Activated naive CD4-positive, alpha-beta T cell treated with anti-CD3 and anti-CD28 coated beads, Interleukin-2, amount 50 U/mL, for 24 hours (primary cell): ENCODE measurements at regions not wholly inside any gene's neighbourhood (a gene's known extent, or its start where the extent isn't known, plus 50 kb on each side); places are given as distances from the start of the nearest gene placed in this dataset.

ENCODE experiments used
- H3K27ac Mint-ChIP-seq: one replicate; pipeline ENCODE4 v1.8.0; 2021; ENCODE audit warnings: mild to moderate bottlenecking, mixed read lengths
- H3K27me3 Mint-ChIP-seq: one replicate; pipeline ENCODE4 v1.8.0; 2021; ENCODE audit warnings: mixed read lengths
- H3K36me3 Mint-ChIP-seq: one replicate; pipeline ENCODE4 v1.8.0; 2021; ENCODE audit warnings: mixed read lengths
- H3K4me1 Mint-ChIP-seq: one replicate; pipeline ENCODE4 v1.8.0; 2021; ENCODE audit warnings: mixed read lengths
- H3K4me3 Mint-ChIP-seq: one replicate; pipeline ENCODE4 v1.8.0; 2021; ENCODE audit warnings: mild to moderate bottlenecking, mixed read lengths
- H3K9me3 Mint-ChIP-seq: one replicate; pipeline ENCODE4 v1.8.0; 2021; ENCODE audit warnings: mixed read lengths

DNA sequence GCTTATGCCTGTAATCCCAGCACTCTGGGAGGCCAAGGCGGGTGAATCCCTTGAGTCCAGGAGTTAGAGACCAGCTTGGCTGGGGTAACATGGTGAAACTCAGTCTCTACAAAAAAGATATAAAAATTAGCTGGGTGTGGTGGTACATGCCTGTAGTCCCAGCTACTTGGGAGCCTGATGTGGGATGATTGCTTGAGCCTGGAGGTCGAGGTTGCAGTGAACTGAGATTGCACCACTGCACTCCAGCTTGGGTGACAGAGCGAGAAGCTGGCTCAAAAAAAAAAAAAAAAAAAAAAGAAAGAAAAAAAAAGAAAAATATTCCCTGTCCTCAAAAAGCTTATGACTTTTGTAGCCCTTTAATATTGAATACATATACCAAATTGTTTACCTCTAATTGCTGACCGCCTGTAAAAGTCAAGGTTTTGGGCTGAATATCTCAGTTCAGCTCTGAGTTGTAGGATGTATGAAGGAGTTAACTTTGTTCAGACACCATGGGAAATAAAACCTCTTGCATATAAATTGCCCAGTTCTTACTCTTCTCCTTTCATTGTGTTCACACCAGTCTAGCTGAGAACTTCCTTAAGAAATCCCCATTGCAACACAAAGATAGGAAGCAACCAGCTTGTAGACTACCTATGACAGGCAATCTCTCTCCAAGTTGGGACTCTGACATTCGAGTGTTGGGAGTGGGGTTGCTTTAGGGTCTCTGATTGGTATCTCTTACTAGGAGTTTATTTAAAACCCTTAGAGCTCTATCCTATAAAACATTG, 97.6 kb upstream of the RASGRP1 start:
- peaks cover 6% of the 10 kb centered on the region for H3K9me3 Mint-ChIP-seq
- peak overlapping the region; percentile 59 for H3K27ac Mint-ChIP-seq
- H3K27me3 Mint-ChIP-seq: no peaks in the 10 kb centered on the region
- peaks cover 3% of the 10 kb centered on the region for H3K36me3 Mint-ChIP-seq
- H3K4me1 Mint-ChIP-seq: peaks cover 87% of the 10 kb centered on the region
- no peak overlapping the region for H3K4me3 Mint-ChIP-seq

DNA sequence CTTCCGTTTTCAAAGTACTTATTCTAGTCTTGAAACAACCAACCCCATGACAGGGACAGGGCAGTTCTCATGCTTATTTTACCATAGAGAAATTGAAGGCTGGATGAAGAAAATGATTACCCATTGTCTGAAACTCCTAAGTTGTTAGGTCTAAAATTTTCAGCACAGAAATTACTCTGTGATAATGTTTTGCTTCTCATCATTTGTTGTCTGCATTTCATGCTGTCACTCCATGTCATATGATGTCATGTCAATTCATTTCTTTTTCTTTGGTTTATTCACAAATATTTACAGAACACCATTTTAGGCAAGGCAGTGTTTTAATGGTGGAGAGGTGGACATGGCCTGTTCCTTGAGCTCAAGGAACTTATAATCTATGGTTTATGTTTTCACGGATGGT, 98.2 kb upstream of the RASGRP1 start:
- no peak overlapping the region for H3K27ac Mint-ChIP-seq
- H3K27me3 Mint-ChIP-seq: no peaks in the 10 kb centered on the region
- H3K36me3 Mint-ChIP-seq: peaks cover 3% of the 10 kb centered on the region
- H3K4me3 Mint-ChIP-seq: no peak overlapping the region
- peaks cover 6% of the 10 kb centered on the region for H3K9me3 Mint-ChIP-seq
- H3K4me1 Mint-ChIP-seq: peaks cover 88% of the 10 kb centered on the region

DNA sequence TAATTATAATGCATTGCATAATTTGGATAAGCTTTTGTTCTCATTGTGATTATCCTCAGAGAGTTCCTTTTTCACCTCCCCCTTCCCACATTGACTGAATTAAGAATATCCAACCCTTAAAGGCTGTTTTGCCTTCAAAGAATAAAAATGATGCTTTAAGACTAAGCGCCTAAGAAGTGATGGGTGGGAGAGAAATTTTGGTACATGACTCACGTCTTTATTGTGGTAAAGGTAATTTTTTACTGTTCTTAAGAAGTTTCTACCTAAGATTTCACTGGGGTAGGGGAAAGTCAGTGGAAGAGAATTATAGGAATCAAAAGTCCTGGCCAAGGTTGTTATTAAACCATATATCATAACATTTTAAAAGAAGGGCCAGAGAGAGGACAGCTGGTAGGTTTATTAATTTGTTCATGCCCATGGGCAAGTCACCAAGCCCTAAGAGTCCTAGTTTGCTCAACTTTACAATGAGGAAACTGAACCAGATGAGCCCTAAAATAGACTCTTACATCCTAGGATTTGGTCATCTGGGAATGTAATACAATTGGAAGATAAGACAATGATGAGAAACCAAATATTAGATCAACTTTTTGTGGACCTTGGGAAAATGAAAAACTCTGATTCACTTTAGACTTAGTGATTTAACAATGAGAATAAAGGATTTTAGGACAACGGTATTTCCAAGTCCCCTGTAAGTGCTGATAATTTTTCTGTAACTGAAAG, 101.1 kb upstream of the RASGRP1 start:
- H3K4me3 Mint-ChIP-seq: peak overlapping the region; percentile 64
- H3K4me1 Mint-ChIP-seq: peaks cover 89% of the 10 kb centered on the region
- no peaks in the 10 kb centered on the region for H3K36me3 Mint-ChIP-seq
- no peaks in the 10 kb centered on the region for H3K27me3 Mint-ChIP-seq
- peaks cover under 1% of the 10 kb centered on the region for H3K9me3 Mint-ChIP-seq
- H3K27ac Mint-ChIP-seq: peak overlapping the region; percentile 53

DNA sequence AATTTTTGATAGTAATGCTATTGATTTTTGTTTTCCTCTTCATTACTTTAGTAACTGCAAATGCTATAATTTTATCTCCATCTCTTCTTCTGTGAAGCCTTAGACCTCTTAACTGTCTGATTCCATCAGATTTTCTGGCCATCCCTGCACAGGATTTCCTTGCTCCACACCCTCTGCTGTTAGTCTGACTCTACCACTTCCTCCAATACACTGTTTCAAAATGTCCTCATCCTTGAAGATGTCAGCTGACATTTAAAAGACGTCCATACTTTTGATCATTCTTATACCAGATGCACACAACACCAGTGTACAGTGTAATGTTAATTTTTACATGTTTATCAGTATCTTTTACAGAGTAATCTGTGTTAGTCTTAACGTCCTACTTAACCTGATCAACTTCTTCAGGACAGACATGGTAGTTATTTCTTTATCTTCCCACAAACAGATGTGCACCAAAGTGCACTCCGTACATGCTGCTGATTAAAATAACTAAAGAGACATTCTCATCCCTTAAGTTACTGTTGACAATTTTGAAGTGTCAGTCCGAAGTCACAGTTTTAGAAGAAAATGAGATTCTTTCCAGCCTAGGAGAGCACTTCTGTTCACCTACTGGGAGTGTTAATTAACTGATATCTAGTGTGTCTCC, 102.4 kb upstream of the RASGRP1 start:
- Mint-ChIP-seq H3K27me3 (no peaks in the 10 kb centered on the region), H3K4me3 (peak overlapping the region; percentile 40), H3K4me1 (peaks cover 91% of the 10 kb centered on the region), H3K27ac (peak overlapping the region; percentile 53), H3K36me3 (no peaks in the 10 kb centered on the region), H3K9me3 (no peaks in the 10 kb centered on the region)

DNA sequence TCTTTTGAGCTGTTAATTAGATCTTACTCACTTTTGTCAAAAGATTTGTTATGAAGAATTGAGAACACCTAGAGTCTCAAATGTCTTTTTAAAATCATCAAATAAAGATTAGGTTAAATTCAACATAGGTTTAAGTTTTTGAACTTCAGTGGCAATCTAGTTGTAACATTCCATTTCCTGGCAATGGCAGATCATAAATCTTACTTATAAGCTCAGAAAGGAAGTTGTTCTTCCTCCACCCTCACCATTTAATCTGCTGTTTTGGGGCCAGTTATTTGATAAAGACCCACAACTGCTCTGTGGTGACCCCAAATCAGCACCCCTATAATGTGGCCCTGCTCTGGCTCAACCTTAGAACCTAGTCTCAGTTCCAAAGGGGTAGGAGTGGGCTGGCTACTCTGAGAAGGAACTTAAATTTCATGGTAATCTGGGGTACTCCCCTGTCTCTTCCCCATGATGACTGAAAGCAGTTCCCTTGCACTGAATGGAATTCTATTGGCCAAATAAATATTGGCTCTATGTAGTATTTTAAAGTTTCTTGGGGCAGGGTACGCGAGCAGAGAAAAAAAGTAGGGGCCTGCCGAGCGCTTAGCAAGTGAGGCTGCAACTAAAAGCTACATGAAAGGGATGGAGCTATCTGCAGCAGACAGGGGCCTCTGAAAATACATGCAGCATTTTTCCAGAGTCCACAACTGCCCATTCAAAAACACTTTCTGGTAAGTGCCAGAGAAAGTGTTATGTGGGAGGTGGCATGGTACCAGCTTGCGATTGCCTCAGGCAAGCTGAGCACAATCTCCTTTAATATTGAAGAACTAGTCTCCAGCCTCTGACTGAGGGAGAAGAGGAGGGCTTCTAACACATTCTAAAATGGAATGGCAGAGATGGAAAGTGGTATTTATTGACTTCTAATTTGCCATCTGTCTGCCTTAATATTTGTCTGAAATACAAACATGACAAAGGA, 103.6 kb upstream of the RASGRP1 start:
- H3K9me3 Mint-ChIP-seq: no peaks in the 10 kb centered on the region
- peak overlapping the region; percentile 53 for H3K27ac Mint-ChIP-seq
- peaks cover 91% of the 10 kb centered on the region for H3K4me1 Mint-ChIP-seq
- H3K36me3 Mint-ChIP-seq: no peaks in the 10 kb centered on the region
- no peak overlapping the region for H3K4me3 Mint-ChIP-seq
- no peaks in the 10 kb centered on the region for H3K27me3 Mint-ChIP-seq

DNA sequence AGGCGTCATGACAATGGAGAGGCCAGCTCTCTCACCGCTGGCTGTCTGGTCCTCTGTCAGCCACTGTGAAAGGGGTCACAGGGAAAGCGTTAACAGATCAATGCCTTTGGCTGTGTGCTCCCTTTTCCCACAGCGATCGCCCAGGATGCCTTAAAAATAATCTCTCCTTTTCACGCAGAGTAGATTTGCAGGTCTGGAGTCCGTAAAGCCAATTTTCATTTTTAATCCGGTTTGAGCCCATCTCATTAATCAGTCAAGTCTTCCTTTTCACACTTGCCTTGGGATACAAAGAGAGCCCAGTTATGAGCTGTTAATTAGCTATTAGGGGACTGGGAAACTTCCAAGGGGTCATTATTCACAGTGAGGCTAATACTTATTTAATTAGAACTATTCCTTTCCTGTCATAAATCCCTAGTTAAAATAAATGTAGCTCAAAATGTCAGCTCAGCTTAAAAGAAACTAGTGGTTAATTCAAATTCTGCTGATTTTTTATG, 104.3 kb upstream of the RASGRP1 start:
- no peak overlapping the region for H3K4me3 Mint-ChIP-seq
- no peaks in the 10 kb centered on the region for H3K27me3 Mint-ChIP-seq
- H3K9me3 Mint-ChIP-seq: no peaks in the 10 kb centered on the region
- H3K36me3 Mint-ChIP-seq: no peaks in the 10 kb centered on the region
- no peak overlapping the region for H3K27ac Mint-ChIP-seq
- H3K4me1 Mint-ChIP-seq: peaks cover 91% of the 10 kb centered on the region

DNA sequence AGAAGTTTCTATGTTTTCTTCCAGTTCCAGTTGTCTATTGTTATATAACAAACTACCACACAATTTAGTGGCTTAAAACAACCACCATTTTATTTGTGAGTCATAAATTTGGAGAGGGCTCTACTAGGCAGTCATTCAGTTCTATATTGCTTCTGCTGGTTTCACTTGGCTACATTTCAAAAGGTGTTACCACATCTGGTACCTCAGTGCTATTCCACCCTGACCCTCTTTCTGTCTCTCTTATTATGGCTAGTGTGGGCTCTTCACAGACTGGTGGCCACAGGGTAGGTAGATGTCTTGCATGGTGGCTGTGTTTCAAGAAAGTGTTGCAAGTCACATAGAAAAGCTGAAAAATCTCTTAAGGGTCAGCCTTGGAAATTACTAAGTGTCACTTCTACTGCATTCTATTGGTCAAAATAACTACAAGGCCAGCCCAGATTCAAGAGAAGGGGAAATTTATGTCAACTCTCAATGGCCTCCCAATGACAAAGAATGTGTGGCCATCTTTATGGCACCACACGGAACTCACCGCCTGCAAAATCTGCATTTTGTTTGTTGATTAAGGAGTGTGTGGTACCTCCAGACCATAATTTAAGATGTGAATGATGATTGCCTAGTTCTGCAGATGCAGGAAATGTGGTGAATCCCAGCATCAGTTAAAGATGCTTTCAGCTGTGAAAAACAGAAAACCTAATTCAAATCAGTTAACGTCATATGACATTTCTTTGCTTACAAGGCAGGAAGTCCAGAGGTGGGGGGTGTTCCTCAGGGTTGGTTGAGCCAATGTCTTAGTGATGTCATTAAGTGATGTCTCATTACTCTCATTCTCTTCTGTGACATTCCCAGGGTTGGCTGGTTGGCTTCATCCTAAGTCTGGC, 105.8 kb upstream of the RASGRP1 start:
- no peaks in the 10 kb centered on the region for H3K27me3 Mint-ChIP-seq
- H3K4me3 Mint-ChIP-seq: peak overlapping the region; percentile 65
- H3K36me3 Mint-ChIP-seq: no peaks in the 10 kb centered on the region
- peaks cover 86% of the 10 kb centered on the region for H3K4me1 Mint-ChIP-seq
- no peaks in the 10 kb centered on the region for H3K9me3 Mint-ChIP-seq
- peak overlapping the region; percentile 84 for H3K27ac Mint-ChIP-seq

DNA sequence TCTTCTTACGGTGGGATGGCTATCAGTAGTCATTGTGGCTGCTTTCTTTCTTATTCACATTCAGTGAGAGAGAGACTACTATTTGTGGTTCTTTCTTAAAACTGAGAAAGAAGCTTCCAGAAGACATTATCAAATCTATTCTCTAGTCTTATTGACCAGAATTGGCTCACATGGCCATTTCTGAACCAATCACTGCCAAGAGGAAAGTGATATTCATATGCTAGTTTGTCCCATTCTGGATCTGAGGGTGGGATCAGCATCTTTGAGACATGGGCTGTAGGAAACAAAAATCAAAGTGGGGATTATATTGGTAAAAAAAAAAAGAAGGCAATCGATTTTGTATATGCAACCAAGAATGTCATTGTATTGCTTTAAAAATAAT, 106.4 kb upstream of the RASGRP1 start:
- peaks cover 84% of the 10 kb centered on the region for H3K4me1 Mint-ChIP-seq
- H3K27me3 Mint-ChIP-seq: no peaks in the 10 kb centered on the region
- no peaks in the 10 kb centered on the region for H3K9me3 Mint-ChIP-seq
- H3K36me3 Mint-ChIP-seq: no peaks in the 10 kb centered on the region
- H3K4me3 Mint-ChIP-seq: peak overlapping the region; percentile 65
- peak overlapping the region; percentile 84 for H3K27ac Mint-ChIP-seq

DNA sequence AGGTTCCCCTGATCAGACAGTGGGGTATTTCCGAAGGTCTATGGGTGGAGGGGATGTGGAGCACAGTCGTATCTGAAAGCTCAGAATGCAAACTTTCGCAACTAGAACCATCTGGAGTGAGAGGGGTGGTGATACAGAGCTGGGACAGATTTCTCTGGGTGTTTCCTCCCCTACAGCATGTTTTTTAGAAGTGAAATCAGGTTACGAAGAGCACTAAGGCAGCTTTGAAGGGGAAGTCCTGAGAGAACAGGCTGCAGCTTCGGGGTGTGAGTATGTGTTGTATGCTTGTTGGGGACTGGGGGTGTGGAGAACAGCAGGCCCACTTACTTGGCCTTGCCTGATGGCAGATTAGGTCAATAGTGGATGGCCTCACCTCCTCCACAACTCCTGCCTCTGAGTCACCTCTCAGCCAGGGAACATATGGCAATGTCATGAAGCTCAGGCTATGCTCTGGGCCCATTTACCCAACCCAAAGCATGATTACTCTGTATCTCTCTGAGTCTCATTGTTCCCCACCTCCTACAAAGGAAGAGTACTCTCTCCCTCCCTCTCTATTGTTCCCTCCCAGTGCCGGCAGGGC, 107.2 kb upstream of the RASGRP1 start:
- peak overlapping the region; percentile 54 for H3K4me3 Mint-ChIP-seq
- peak overlapping the region; percentile 94 for H3K27ac Mint-ChIP-seq
- H3K4me1 Mint-ChIP-seq: peaks cover 76% of the 10 kb centered on the region
- H3K36me3 Mint-ChIP-seq: no peaks in the 10 kb centered on the region
- no peaks in the 10 kb centered on the region for H3K9me3 Mint-ChIP-seq
- no peaks in the 10 kb centered on the region for H3K27me3 Mint-ChIP-seq

DNA sequence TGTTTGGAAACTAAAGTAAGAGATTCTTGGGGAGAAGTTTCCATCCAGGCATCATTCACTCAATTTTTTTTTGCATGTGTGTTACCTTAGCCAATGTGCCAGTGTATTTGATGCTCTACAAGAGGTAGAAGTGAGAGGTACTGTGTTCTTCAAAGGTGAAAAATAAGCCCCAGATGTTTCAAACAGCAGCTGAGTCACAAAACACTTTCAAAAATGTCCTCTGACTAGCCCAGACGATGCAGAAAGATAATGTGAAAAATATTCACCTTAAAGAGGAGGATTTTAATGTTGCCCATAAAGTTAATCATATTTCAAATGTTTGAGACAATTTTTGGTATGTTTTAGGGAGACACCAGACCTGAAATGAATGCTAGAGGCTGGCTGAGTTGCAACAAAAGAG, 107.7 kb upstream of the RASGRP1 start:
- Mint-ChIP-seq H3K4me1 (peaks cover 76% of the 10 kb centered on the region), H3K4me3 (peak overlapping the region; percentile 54), H3K9me3 (no peaks in the 10 kb centered on the region), H3K27me3 (no peaks in the 10 kb centered on the region), H3K36me3 (no peaks in the 10 kb centered on the region), H3K27ac (peak overlapping the region; percentile 94)

DNA sequence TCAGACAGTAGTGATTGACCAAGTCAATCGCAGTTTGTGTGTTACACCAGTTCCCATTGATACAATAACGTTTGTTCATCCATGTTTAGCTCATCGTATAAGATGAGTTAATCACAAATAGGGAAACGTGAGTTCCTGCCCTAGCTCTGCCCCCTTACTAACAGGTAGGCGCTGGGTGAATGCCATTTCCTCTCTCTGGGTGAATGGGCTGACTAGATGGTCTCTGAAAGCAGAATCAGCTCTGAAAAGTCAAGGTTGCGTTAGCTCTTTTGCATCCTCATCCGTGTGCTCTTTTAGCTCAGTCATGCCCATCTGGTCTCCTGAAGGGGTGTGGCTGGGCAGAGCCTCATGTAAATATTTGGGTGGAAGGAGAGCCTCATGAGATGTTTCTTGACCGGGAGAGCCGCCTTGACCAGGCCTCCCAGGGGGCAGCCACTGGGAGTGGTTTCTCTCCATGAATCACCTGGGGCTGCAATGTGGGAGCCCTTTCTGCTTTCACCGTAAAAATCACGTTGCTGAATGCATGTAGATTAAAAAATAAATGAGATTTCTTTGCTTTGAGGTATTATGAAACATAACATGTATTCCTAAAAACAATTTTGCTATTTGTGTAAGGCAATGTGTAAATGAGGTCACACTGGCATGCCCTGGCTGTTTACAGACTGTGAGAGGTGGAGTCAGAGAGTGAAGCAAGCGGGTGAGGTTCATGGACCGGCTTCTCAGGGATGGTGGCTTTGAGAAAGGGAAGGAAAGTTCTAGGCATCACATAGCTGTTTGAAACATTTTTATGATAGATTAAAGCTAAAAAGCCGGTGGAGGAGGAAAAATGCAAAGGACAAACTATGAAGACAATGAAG, 108.4 kb upstream of the RASGRP1 start:
- Mint-ChIP-seq H3K4me1 (peaks cover 75% of the 10 kb centered on the region), H3K36me3 (peaks cover 2% of the 10 kb centered on the region), H3K9me3 (no peaks in the 10 kb centered on the region), H3K27ac (peak overlapping the region; percentile 94), H3K27me3 (no peaks in the 10 kb centered on the region), H3K4me3 (peak overlapping the region; percentile 48)

DNA sequence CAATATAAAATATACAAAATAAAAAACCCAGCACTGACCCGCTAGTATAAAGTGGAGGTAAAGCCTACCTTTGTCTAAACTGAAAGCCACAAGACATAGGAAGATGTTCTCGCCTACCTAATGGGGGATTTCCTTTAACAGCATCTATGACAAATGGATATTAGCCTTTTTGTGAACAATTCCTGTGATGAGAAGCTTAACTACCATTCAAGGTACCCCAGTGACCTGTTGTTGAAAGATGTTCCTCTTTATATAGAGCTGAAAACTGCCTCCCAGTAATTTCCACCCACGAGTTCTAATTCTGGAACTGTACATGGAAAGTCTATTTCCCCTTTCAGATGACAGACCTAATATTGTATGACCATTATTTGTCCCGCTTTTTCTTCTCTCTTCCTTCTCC, 109.8 kb upstream of the RASGRP1 start:
- H3K4me1 Mint-ChIP-seq: peaks cover 78% of the 10 kb centered on the region
- H3K27ac Mint-ChIP-seq: peak overlapping the region; percentile 49

DNA sequence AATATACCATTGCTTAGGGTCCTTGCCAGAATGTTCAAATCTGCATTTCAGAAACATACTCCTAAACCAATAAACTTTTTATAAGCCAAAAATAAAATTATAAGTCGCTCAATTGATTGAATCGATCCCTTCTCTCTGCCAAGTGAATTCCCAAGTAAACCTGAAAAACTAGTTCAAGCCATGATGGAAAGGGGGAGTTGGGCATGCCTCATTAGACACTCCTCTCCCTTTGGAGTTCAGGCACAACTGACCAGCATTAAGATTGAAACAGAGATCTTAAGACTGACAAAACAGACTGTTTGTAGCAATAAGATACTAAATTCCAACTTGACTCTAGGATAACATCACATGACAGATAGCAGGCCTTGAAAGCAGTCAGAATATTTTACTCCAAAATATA, 113.7 kb upstream of the RASGRP1 start:
- Mint-ChIP-seq H3K27me3 (no peaks in the 10 kb centered on the region), H3K9me3 (no peaks in the 10 kb centered on the region), H3K27ac (no peak overlapping the region), H3K4me3 (no peak overlapping the region), H3K4me1 (peaks cover 57% of the 10 kb centered on the region), H3K36me3 (peaks cover 2% of the 10 kb centered on the region)

More for the DNA sequence above, 109.8 kb upstream of the RASGRP1 start:
- Mint-ChIP-seq H3K36me3 (peaks cover 2% of the 10 kb centered on the region), H3K4me3 (no peak overlapping the region), H3K27me3 (no peaks in the 10 kb centered on the region), H3K9me3 (no peaks in the 10 kb centered on the region)
